Spleen (tissue), 11 donors: ENCODE measurements at regions not wholly inside any gene's neighbourhood (a gene's known extent, or its start where the extent isn't known, plus 50 kb on each side); places are given as distances from the start of the nearest gene placed in this dataset.
A peak's percentile ranks its signal among the peaks of the same experiment; 100 is the strongest.
"Not testable (repeated sequence)": the region's sequence is repeated elsewhere in the genome, so short reads cannot be mapped to it uniquely, and the experiment has no call there.

Source experiments
- DNase-seq: peaks from one replicate; pipeline ENCODE4 v3.0.0-alpha.2; 2020
- H3K27ac ChIP-seq, 8 donors: fragments of 200-600 bp; sonication (generic) in 7 of 8; 1 replicate in 4 of 8; 2 replicates in 4 of 8; pipeline versions ENCODE4 v1.5.0 to v1.8.0; 2016 to 2021; ENCODE audit warnings: inconsistent platforms in 4 of 8, mild to moderate bottlenecking in 4 of 8, moderate library complexity in 1 of 8
- H3K27me3 ChIP-seq, 7 donors: fragments of 200-600 bp; sonication (generic) in 6 of 7; replicated peaks in 1 of 7; 1 replicate in 4 of 7; 2 replicates in 3 of 7; pipeline versions ENCODE4 v1.5.0 to v1.8.0; 2016 to 2021; ENCODE audit warnings: inconsistent platforms in 3 of 7, mild to moderate bottlenecking in 1 of 7
- H3K36me3 ChIP-seq, 6 donors: fragments of 200-600 bp; sonication (generic) in 5 of 6; 1 replicate in 4 of 6; 2 replicates in 2 of 6; pipeline versions ENCODE4 v1.5.0 to v1.8.0; 2016 to 2021; ENCODE audit warnings: inconsistent platforms in 2 of 6
- H3K4me1 ChIP-seq, 6 donors: fragments of 200-600 bp; sonication (generic) in 5 of 6; 1 replicate in 3 of 6; 2 replicates in 3 of 6; pipeline versions ENCODE4 v1.5.0 to v1.8.0; 2016 to 2021; ENCODE audit warnings: inconsistent platforms in 3 of 6
- H3K4me3 ChIP-seq, 8 donors: fragments of 200-600 bp; sonication (generic) in 7 of 8; 1 replicate in 4 of 8; 2 replicates in 4 of 8; pipeline versions ENCODE4 v1.5.0 to v1.8.0; 2016 to 2021; ENCODE audit warnings: inconsistent platforms in 4 of 8, mild to moderate bottlenecking in 4 of 8, moderate library complexity in 2 of 8
- H3K9me3 ChIP-seq, 8 donors: fragments of 200-600 bp; sonication (generic) in 7 of 8; 1 replicate in 4 of 8; 2 replicates in 4 of 8; pipeline versions ENCODE4 v1.5.0 to v1.8.0; 2016 to 2021; ENCODE audit warnings: inconsistent platforms in 4 of 8
- POLR2A ChIP-seq, 3 donors: fragments of 450-650 bp; IDR thresholded peaks; one replicate each; pipeline ENCODE4 v1.5.1; 2017; ENCODE audit warnings: antibody characterized with exemption in 3 of 3, mild to moderate bottlenecking in 1 of 3
- POLR2AphosphoS5 ChIP-seq, 3 donors: sonication (generic); formaldehyde crosslinking; IDR thresholded peaks; one replicate each; pipeline ENCODE4 v1.5.1; 2017; ENCODE audit warnings: antibody characterized with exemption in 3 of 3
- WGBS, 5 donors: extraction: QIAGEN DNeasy Blood & Tissue Kit in 3 of 5; methylation state at CpG; one replicate each; pipeline versions ENCODE4 v1.1.5 to v1.1.7; 2013 to 2018; 5-methylcytosine and 5-hydroxymethylcytosine counted together
- intact Hi-C: fragments of 100-400 bp; cut with DNase I; formaldehyde crosslinking; loops from one replicate; pipeline ENCODE4 v1.15.0; 2023; ENCODE audit warnings: low total_unique reads
- TF ChIP-seq, protein P1 (sequence below), 11 experiments: fragments of 200-600 bp in 7 of 11; fragments of 450-650 bp in 4 of 11; sonication (generic) in 4 of 11; IDR thresholded peaks in 8 of 11; conservative IDR thresholded peaks in 3 of 11; 1 replicate in 7 of 11; 2 replicates in 4 of 11; pipeline versions ENCODE4 v1.4.0 to v1.8.0; 2016 to 2021; ENCODE audit warnings: antibody characterized with exemption in 11 of 11, inconsistent platforms in 4 of 11, mild to moderate bottlenecking in 1 of 11
- donor health status: healthy with polysubstance abuse.
- donor health status: DM: no; HTN: no; CAD: no; lungs with moderate emphysema.
- donor health status: DM: no; HTN: no; CAD: no.
- donor health status: Bipolar disorder and iron deficiency.
- donor health status: healthy.
- donor health status: DM: no; HTN: no; CAD: no.
- donor health status: DM: yes; HTN: yes; CAD: no.

DNA sequence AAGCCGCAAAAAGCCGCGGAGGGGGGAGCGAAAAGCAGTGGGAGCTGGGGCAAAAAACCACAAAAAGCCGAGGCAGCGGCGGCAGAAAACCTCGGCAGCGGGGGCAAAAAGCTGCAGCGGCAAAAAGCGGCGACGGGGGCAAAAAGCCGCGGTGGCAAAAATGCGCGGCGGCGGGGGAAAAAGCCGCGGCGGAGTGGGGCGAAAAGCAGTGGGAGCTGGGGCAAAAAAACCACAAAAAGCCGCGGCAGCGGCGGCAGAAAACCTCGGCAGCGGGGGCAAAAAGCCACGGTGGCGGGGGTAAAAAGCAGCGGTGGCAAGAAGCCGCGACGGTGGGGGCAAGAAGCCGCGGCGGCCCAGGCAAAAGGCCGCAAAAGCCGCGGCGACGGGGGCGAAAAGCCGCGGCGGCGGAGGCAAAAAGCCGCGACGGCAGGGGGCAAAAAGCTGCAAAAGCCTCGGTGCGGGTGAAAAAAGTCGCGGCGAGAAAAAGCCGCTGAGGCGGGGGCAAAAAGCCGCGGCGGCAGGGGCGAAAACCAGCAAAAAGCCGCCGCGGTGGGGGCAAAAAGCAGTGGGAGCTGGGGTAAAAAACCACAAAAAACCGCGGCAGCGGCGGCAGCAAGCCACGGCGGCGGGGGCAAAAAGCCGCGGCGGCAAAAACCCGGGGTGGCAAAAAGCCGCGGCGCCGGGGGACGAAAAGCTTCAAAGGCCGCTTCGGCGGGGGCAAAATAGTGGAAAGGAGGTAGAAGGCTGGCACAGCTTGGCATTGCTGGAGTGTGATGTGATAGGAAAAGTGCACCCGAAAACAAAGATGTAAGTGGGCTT, 135.9 kb downstream of the ZNF92 start:
- WGBS, 5 donors = 1 to 2% (median 1%) methylated on average over 77 to 85 of the region's 85 CpGs

DNA sequence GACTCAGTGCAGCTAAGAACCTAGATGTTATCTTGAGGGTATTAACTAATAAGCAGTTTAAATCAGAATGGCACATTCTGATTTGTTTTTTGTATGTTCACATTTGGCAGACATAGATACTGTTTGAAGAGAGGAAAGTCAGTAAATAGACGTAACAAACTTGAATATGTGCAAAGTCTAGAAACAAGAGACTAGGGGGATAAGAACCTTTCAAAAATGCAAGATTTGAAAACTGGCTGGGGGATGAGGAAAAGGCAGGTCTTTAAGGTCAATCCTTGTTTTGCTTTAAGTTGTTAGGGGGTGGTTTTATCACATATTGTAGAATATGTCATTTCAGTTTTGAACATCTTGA, 136.5 kb downstream of the ZNF92 start:
- intact Hi-C loops, H3K9me3 ChIP-seq, H3K36me3 ChIP-seq, DNase-seq, H3K27ac ChIP-seq: not testable (repeated sequence)
- 6 to 15% (median 14%) methylated on average over 1 of the region's 1 CpG for WGBS, 5 donors
- Histone ChIP-seq H3K27me3 (peaks cover 0 to 43% (median 19%) of the 10 kb centered on the region in 7 donors), H3K4me3 (peak overlapping the region in 4 of 8 donors; percentile 32 to 65 (median 40)), H3K4me1 (peaks cover 0 to 20% (median 10%) of the 10 kb centered on the region in 6 donors)

More for the DNA sequence above, 135.9 kb downstream of the ZNF92 start:
- no peak for TF ChIP-seq POLR2AphosphoS5 (IDR thresholded peaks at IDR 0.05)
- TF ChIP-seq, protein P1, sequence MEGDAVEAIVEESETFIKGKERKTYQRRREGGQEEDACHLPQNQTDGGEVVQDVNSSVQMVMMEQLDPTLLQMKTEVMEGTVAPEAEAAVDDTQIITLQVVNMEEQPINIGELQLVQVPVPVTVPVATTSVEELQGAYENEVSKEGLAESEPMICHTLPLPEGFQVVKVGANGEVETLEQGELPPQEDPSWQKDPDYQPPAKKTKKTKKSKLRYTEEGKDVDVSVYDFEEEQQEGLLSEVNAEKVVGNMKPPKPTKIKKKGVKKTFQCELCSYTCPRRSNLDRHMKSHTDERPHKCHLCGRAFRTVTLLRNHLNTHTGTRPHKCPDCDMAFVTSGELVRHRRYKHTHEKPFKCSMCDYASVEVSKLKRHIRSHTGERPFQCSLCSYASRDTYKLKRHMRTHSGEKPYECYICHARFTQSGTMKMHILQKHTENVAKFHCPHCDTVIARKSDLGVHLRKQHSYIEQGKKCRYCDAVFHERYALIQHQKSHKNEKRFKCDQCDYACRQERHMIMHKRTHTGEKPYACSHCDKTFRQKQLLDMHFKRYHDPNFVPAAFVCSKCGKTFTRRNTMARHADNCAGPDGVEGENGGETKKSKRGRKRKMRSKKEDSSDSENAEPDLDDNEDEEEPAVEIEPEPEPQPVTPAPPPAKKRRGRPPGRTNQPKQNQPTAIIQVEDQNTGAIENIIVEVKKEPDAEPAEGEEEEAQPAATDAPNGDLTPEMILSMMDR (IDR thresholded peaks at IDR 0.05 in 8 of 11, conservative IDR thresholded peaks at IDR 0.05 in 3 of 11) = no peak
- TF ChIP-seq POLR2A (IDR thresholded peaks at IDR 0.05) = no peak
- Histone ChIP-seq H3K9me3 (peaks cover 0 to 5% (median 0%) of the 10 kb centered on the region in 8 donors), H3K4me1 (peaks cover 0 to 20% (median 10%) of the 10 kb centered on the region in 6 donors), H3K36me3 (no peaks in the 10 kb centered on the region), H3K27ac (peak overlapping the region in 1 of 8 donors; percentile 21), H3K4me3 (peak overlapping the region in 7 of 8 donors; percentile 21 to 65 (median 32)), H3K27me3 (peaks cover 0 to 43% (median 19%) of the 10 kb centered on the region in 7 donors)
- intact Hi-C loops = no loop called here
- DNase-seq = peak; percentile 69

DNA sequence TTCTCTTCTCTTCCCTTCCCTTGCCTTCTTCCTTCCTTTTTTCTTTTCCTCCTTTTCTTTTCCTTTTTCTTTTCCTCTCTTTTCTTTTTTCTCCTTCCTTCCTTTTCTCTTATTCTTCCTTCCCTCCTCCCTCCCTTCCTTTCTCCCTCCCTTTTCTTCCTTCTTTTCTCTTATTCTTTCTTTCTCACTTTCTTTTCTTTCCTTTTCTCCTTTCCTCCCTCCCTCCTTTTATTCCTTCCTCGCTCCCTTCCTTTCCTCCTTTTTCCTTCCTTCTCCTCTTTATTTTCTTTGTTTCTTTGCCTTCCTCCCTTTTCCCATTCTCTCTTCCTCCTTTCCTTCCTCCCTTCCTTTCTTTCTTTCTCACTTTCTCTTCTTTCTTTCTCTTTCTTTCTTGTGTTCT, 146.1 kb downstream of the ZNF92 start:
- 80 to 100% (median 88%) methylated on average over 1 of the region's 1 CpG for WGBS, 5 donors
- H3K4me3 ChIP-seq, H3K9me3 ChIP-seq, H3K27me3 ChIP-seq, H3K36me3 ChIP-seq, H3K4me1 ChIP-seq, DNase-seq, H3K27ac ChIP-seq, intact Hi-C loops: not testable (repeated sequence)

DNA sequence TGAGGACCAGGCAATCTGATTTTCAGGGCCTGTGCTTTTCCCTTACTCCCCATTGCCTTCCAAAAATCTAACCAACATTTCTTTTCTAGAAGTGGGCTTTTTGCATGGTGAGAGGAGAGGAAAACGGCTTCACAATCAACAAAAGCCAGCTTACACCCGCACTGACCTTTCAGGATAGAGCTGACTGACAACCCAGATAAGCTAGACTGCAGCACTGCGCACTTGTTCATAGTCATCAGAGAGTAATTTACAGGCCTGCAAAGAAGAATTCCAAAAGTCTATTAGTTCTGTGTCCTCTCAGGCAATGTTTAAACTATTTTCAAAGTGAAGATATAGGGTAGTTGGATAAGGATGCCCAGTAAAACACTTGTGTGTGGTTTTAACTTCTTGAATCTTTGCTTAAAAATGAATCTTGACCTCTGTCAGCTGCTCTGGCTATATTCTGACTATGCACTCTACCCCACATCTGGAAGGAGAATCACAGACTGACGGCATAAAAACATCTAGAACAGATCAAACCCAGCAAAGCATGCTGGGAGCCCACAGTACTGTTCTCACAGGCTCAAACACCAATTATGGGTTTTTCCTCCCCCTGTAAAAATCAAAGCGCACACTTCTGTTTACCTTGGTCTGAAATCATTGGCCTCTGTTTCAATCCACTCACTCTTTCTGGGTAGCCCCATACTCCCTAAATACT, 172.0 kb downstream of the ZNF92 start:
- no CpG with 5 or more reads among the region's 5 CpGs for WGBS, 5 donors
- intact Hi-C loops = not testable (repeated sequence)

DNA sequence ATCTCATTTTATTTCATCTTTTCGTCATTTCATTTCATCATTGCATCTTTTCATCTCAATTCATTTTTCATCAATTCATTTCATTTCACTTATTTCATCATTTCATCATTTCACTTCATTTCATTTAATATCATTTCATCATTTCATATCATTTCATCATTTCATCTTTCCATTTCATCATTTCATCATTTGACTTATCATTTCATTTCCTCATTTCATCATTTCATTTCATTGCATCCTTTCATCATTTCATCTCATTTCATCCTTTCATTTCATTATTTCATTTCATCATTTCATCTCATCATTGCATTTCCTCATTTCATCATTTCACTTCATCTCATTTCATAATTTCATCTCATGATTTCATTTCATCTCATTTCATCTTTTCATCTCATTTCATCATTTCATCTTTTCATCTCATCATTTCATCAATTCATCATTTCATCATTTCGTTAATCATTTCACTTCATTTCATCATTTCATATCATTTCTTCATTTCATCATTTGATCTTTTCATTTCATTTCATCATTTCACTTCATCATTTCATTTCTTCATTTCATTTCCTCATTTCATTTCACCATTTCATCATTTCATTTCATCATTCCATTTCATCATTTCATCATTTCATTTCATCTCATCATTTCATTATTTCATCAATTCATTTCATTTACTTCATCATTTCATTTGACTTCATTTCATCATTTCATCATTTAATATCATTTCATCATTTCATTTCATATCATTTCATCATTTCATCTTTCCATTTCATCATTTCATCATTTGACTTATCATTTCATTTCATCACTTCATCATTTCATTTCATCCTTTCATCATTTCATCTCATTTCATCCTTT, 176.2 kb downstream of the ZNF92 start:
- intact Hi-C loops, H3K4me3 ChIP-seq, H3K27ac ChIP-seq, H3K9me3 ChIP-seq, H3K27me3 ChIP-seq, DNase-seq, H3K4me1 ChIP-seq, H3K36me3 ChIP-seq: not testable (repeated sequence)
- WGBS, 5 donors = 80% methylated on average over 1 of the region's 2 CpGs; no CpG with 5 or more reads in 4 of the 5 donors

More for the DNA sequence above, 172.0 kb downstream of the ZNF92 start:
- not testable (repeated sequence) for H3K27ac ChIP-seq, DNase-seq, H3K9me3 ChIP-seq, H3K4me1 ChIP-seq, H3K27me3 ChIP-seq, H3K36me3 ChIP-seq, H3K4me3 ChIP-seq

DNA sequence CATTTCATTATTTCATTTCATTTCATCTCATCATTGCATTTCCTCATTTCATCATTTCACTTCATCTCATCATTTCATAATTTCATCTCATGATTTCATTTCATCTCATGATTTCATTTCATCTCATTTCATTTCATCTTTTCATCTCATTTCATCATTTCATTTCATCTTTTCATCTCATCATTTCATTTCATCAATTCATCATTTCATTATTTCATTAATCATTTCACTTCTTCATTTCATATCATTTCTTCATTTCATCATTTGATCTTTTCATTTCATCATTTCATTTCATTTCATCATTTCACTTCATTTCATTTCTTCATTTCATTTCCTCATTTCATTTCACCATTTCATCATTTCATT, 176.8 kb downstream of the ZNF92 start:
- intact Hi-C loops, H3K27me3 ChIP-seq, H3K36me3 ChIP-seq, DNase-seq, H3K9me3 ChIP-seq, H3K27ac ChIP-seq, H3K4me1 ChIP-seq, H3K4me3 ChIP-seq: not testable (repeated sequence)

DNA sequence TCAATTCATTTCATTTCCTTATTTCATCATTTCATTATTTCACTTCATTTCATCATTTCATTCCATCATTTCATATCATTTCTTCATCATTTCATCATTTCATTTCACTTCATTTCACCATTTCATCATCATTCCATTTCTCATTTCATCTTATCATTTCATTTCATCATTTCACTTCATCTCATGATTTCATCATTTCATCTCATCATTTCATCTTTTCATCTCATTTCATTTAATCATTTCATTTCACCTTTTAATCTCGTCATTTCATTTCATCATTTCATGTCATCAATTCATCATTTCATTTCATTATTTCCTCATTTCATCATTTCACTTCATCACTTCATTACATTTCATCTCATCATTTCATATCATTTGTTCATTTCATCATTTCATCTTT, 177.4 kb downstream of the ZNF92 start:
- H3K27ac ChIP-seq, H3K27me3 ChIP-seq, H3K4me1 ChIP-seq, H3K36me3 ChIP-seq, H3K4me3 ChIP-seq, H3K9me3 ChIP-seq, intact Hi-C loops, DNase-seq: not testable (repeated sequence)
- WGBS, 5 donors = 84 to 100% (median 94%) methylated on average over 1 of the region's 1 CpG

DNA sequence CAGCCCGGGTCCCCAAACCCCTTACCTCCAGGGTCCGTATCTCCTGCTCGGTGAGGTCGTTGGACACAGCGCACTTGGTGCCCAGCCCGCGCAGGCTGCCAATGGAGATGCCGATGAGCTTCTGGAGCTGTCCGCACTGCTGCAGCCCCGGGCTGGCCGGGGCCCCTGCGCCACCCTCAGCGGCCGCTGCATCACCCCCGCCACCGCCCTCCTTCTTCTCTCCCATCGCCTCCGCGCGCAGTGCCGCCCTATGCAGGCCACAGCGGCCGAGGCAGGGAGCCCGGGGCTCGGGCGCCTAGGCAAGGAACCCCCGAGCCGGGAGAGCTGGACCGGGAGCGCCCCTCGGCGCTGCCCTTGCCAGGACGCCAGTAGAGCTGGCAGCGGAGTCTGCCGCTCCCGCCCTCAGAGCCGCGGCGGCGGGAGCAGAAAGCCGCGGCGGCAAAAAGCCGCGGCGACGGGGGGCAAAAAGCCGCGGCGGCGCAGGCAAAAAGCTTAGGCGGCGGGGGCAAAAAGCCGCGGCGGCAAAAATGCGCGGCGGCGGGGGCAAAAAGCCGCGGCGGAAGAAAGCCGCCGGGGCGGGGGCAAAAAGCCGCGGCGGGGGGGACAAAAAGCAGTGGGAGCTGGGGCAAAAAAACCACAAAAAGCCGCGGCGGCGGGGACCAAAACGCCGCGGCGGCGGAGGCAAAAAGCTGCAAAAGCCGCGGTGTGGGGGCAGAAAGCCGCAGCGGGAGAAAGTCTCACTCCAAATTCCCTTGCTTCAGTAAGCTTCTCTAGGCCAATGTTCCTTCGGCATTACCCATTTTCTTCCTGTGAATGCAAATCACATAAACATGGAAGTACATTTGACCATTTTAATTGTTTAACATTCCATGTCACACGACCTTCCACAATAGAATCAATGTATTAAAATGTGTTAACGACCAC, 181.2 kb downstream of the ZNF92 start:
- DNase-seq, H3K4me3 ChIP-seq, intact Hi-C loops, H3K27ac ChIP-seq, H3K9me3 ChIP-seq, H3K36me3 ChIP-seq, H3K27me3 ChIP-seq, H3K4me1 ChIP-seq: not testable (repeated sequence)
- WGBS, 5 donors = 1% methylated on average over 22 of the region's 85 CpGs; no CpG with 5 or more reads in 4 of the 5 donors
